ENCODE measurements at regions not wholly inside any gene's neighbourhood (a gene's known extent, or its start where the extent isn't known, plus 50 kb on each side); places are given as distances from the start of the nearest gene placed in this dataset.

- TF ChIP-seq POLR2AphosphoS5 (IDR thresholded peaks at IDR 0.05; ENCODE audit: low read depth, low read length) = no peak
- TF ChIP-seq CTCF (IDR thresholded peaks at IDR 0.05) = no peak
Measured at GRCh38 chr2:156748221-156748620, 312.0 kb downstream of the GPD2 start.
